ENCODE measurements at regions not wholly inside any gene's neighbourhood (a gene's known extent, or its start where the extent isn't known, plus 50 kb on each side); places are given as distances from the start of the nearest gene placed in this dataset.

- no peaks in the 10 kb centered on the region for H3K36me3 ChIP-seq (ENCODE audit: control insufficient read depth, insufficient read depth, low read length)
- H4K8ac ChIP-seq (ENCODE audit: low read depth in 2 of 2, low read length in 2 of 2), result no peak overlapping the region
- TF ChIP-seq CEBPB (IDR thresholded peaks at IDR 0.05; ENCODE audit: low read depth, low read length), result no peak
- TF ChIP-seq, protein P1, sequence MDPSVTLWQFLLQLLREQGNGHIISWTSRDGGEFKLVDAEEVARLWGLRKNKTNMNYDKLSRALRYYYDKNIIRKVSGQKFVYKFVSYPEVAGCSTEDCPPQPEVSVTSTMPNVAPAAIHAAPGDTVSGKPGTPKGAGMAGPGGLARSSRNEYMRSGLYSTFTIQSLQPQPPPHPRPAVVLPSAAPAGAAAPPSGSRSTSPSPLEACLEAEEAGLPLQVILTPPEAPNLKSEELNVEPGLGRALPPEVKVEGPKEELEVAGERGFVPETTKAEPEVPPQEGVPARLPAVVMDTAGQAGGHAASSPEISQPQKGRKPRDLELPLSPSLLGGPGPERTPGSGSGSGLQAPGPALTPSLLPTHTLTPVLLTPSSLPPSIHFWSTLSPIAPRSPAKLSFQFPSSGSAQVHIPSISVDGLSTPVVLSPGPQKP (IDR thresholded peaks at IDR 0.05; ENCODE audit: borderline replicate concordance, low read depth, low read length), result no peak
- no peak for TF ChIP-seq NFE2L2 (IDR thresholded peaks at IDR 0.05; ENCODE audit: low read depth, low read length)
- TF ChIP-seq MAFK (IDR thresholded peaks at IDR 0.05; ENCODE audit: low read depth, low read length), result no peak
- H3K9me1 ChIP-seq (ENCODE audit: insufficient read depth, low read length), result no peaks in the 10 kb centered on the region
- ChIA-PET CTCF (no interaction called here), POLR2A (ENCODE audit: unreplicated experiment) (no interaction called here)
- DNase-seq, result no peak
- no peak overlapping the region for H2BK120ac ChIP-seq (ENCODE audit: low read depth, low read length)
- no peak overlapping the region for H3K23ac ChIP-seq (ENCODE audit: low read depth, low read length)
- H3K14ac ChIP-seq (replicated peaks; ENCODE audit: low read depth, low read length), result no peak overlapping the region
- no peak overlapping the region for H2AFZ ChIP-seq (replicated peaks; ENCODE audit: low read length, poor library complexity)
- no peak overlapping the region for H2AK9ac ChIP-seq (replicated peaks; ENCODE audit: low read depth, low read length, poor library complexity)
- no peak overlapping the region for H3K56ac ChIP-seq (ENCODE audit: extremely low read depth, insufficient read depth, low read length)
- no peak overlapping the region for H2AK5ac ChIP-seq (ENCODE audit: low read depth, low read length)
- H4K20me1 ChIP-seq (ENCODE audit: insufficient read depth, low read length), result no peaks in the 10 kb centered on the region
- H2BK15ac ChIP-seq (ENCODE audit: low read depth, low read length), result no peak overlapping the region
- no peak for ATAC-seq (ENCODE audit: low read depth)
- WGBS, 2 experiments (ENCODE audit: extremely low coverage in 2 of 2, insufficient read length in 1 of 2), result no CpG with 5 or more reads among the region's 2 CpGs
- H3K79me1 ChIP-seq (ENCODE audit: low read depth in 1 of 2, low read length in 2 of 2), result no peaks in the 10 kb centered on the region
- no peak overlapping the region for H4K91ac ChIP-seq (ENCODE audit: insufficient read depth, low read depth, low read length)
- H2BK5ac ChIP-seq (ENCODE audit: low read depth, low read length, poor library complexity, severe bottlenecking), result no peak overlapping the region
- no TSS peak for BruUV-seq (replicated peaks)
- in situ Hi-C loops (cut with MboI; ENCODE audit: low sequenced_read_pairs), result no loop called here
- intact Hi-C loops (cut with micrococcal nuclease), result no loop called here
- H3K27ac ChIP-seq (ENCODE audit: insufficient read depth, low read length), result no peak overlapping the region
- dilution Hi-C loops (cut with HindIII; ENCODE audit: low sequenced_read_pairs, unreplicated experiment), result no loop called here
- H3K9ac ChIP-seq (ENCODE audit: low read depth, low read length), result no peak overlapping the region
- H3K4me3 ChIP-seq (ENCODE audit: insufficient read depth, low read depth, low read length), result no peak overlapping the region
- no peak overlapping the region for H3K18ac ChIP-seq (ENCODE audit: low read depth, low read length)
- H3K4me2 ChIP-seq (ENCODE audit: low read depth, low read length), result no peak overlapping the region
- no peak overlapping the region for H4K5ac ChIP-seq (ENCODE audit: low read depth, low read length)
- H3K27me3 ChIP-seq (ENCODE audit: control insufficient read depth, insufficient read depth, low read length), result no peaks in the 10 kb centered on the region
- H2BK20ac ChIP-seq (ENCODE audit: low read depth, low read length), result no peak overlapping the region
- H3K9me3 ChIP-seq (ENCODE audit: control insufficient read depth, insufficient read depth, low read length), result peaks cover 3% of the 10 kb centered on the region
- H3K4me1 ChIP-seq (ENCODE audit: control insufficient read depth, insufficient read depth, low read length), result no peaks in the 10 kb centered on the region
- H3K4ac ChIP-seq (ENCODE audit: low read depth, low read length), result no peak overlapping the region
Measured at GRCh38 chr9:29332789-29333188, 1759.5 kb upstream of the C9orf72 start.
